ENCODE measurements at regions not wholly inside any gene's neighbourhood (a gene's known extent, or its start where the extent isn't known, plus 50 kb on each side); places are given as distances from the start of the nearest gene placed in this dataset.

GRCh38 chr13:107642831-107643230 is 572.5 kb downstream of the LIG4 start:
- Histone ChIP-seq H3K27me3 (ENCODE audit: control insufficient read depth in 2 of 2, insufficient read depth in 2 of 2, low read length in 2 of 2) (no peaks in the 10 kb centered on the region), H4K20me1 (replicated peaks; ENCODE audit: control insufficient read depth, insufficient read depth, low read length) (no peaks in the 10 kb centered on the region), H3K27ac (ENCODE audit: extremely low read depth, low read depth, low read length) (no peak overlapping the region), H3K9ac (ENCODE audit: insufficient read depth in 1 of 2, low read depth in 2 of 2, low read length in 2 of 2) (no peak overlapping the region), H2AFZ (ENCODE audit: low read depth, low read length) (no peak overlapping the region), H3K36me3 (ENCODE audit: control insufficient read depth, insufficient read depth, low read length) (no peaks in the 10 kb centered on the region), H3K9me1 (ENCODE audit: control insufficient read depth, insufficient read depth, low read length) (no peaks in the 10 kb centered on the region), H3K4me2 (ENCODE audit: insufficient read depth, low read length) (no peak overlapping the region), H3K4me3 (no peak overlapping the region), H3K79me2 (ENCODE audit: control insufficient read depth, insufficient read depth, low read length) (no peaks in the 10 kb centered on the region), H3K4me1 (replicated peaks in 1 of 2; ENCODE audit: control insufficient read depth in 2 of 2, insufficient read depth in 2 of 2, low read length in 2 of 2) (no peaks in the 10 kb centered on the region), H3K9me3 (replicated peaks; ENCODE audit: control insufficient read depth, insufficient read depth, low read depth, low read length) (no peaks in the 10 kb centered on the region)
- WGBS (ENCODE audit: insufficient coverage, low coverage, missing lambda C conversion rate) = 3% methylated on average over 5 of the region's 5 CpGs
- CTCF ChIA-PET (ENCODE audit: low intra/inter-chr PET ratio) = no interaction called here
- POLR2A ChIA-PET = no interaction called here
- FAIRE-seq (no peak), ATAC-seq (no peak), DNase-seq (ENCODE audit: extremely low read depth in 1 of 4, low spot score in 3 of 4) (no peak)
- in situ Hi-C loops (cut with MboI) (no loop called here), intact Hi-C loops (cut with micrococcal nuclease) (no loop called here)
- BruUV-seq (replicated peaks) = no TSS peak
- TF ChIP-seq SREBF2 (CRISPR knock-in tag; IDR thresholded peaks at IDR 0.05) = no peak
- no peak for TF ChIP-seq ZNF561 (CRISPR knock-in tag; conservative IDR thresholded peaks at IDR 0.05)
- TF ChIP-seq, protein P1, sequence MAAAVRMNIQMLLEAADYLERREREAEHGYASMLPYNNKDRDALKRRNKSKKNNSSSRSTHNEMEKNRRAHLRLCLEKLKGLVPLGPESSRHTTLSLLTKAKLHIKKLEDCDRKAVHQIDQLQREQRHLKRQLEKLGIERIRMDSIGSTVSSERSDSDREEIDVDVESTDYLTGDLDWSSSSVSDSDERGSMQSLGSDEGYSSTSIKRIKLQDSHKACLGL (CRISPR knock-in tag; IDR thresholded peaks at IDR 0.05; ENCODE audit: borderline replicate concordance, poor library complexity, severe bottlenecking) = no peak
- TF ChIP-seq ZNF644 (tag; IDR thresholded peaks at IDR 0.05; ENCODE audit: low read depth) = no peak
- no peak for TF ChIP-seq MXI1 (IDR thresholded peaks at IDR 0.05; ENCODE audit: low read depth, low read length)
- no peak for TF ChIP-seq HCFC1 (IDR thresholded peaks at IDR 0.05; ENCODE audit: low read depth, low read length)
- TF ChIP-seq NR2C1 (IDR thresholded peaks at IDR 0.05) = no peak
- TF ChIP-seq NR2C1 (tag; IDR thresholded peaks at IDR 0.05) = no peak
- TF ChIP-seq, protein P2, sequence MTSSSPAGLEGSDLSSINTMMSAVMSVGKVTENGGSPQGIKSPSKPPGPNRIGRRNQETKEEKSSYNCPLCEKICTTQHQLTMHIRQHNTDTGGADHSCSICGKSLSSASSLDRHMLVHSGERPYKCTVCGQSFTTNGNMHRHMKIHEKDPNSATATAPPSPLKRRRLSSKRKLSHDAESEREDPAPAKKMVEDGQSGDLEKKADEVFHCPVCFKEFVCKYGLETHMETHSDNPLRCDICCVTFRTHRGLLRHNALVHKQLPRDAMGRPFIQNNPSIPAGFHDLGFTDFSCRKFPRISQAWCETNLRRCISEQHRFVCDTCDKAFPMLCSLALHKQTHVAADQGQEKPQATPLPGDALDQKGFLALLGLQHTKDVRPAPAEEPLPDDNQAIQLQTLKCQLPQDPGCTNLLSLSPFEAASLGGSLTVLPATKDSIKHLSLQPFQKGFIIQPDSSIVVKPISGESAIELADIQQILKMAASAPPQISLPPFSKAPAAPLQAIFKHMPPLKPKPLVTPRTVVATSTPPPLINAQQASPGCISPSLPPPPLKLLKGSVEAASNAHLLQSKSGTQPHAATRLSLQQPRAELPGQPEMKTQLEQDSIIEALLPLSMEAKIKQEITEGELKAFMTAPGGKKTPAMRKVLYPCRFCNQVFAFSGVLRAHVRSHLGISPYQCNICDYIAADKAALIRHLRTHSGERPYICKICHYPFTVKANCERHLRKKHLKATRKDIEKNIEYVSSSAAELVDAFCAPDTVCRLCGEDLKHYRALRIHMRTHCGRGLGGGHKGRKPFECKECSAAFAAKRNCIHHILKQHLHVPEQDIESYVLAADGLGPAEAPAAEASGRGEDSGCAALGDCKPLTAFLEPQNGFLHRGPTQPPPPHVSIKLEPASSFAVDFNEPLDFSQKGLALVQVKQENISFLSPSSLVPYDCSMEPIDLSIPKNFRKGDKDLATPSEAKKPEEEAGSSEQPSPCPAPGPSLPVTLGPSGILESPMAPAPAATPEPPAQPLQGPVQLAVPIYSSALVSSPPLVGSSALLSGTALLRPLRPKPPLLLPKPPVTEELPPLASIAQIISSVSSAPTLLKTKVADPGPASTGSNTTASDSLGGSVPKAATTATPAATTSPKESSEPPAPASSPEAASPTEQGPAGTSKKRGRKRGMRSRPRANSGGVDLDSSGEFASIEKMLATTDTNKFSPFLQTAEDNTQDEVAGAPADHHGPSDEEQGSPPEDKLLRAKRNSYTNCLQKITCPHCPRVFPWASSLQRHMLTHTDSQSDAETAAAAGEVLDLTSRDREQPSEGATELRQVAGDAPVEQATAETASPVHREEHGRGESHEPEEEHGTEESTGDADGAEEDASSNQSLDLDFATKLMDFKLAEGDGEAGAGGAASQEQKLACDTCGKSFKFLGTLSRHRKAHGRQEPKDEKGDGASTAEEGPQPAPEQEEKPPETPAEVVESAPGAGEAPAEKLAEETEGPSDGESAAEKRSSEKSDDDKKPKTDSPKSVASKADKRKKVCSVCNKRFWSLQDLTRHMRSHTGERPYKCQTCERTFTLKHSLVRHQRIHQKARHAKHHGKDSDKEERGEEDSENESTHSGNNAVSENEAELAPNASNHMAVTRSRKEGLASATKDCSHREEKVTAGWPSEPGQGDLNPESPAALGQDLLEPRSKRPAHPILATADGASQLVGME (CRISPR knock-in tag; IDR thresholded peaks at IDR 0.05) = no peak
- TF ChIP-seq DIDO1 (tag; IDR thresholded peaks at IDR 0.05; ENCODE audit: low read depth) = no peak
- TF ChIP-seq, protein P3, sequence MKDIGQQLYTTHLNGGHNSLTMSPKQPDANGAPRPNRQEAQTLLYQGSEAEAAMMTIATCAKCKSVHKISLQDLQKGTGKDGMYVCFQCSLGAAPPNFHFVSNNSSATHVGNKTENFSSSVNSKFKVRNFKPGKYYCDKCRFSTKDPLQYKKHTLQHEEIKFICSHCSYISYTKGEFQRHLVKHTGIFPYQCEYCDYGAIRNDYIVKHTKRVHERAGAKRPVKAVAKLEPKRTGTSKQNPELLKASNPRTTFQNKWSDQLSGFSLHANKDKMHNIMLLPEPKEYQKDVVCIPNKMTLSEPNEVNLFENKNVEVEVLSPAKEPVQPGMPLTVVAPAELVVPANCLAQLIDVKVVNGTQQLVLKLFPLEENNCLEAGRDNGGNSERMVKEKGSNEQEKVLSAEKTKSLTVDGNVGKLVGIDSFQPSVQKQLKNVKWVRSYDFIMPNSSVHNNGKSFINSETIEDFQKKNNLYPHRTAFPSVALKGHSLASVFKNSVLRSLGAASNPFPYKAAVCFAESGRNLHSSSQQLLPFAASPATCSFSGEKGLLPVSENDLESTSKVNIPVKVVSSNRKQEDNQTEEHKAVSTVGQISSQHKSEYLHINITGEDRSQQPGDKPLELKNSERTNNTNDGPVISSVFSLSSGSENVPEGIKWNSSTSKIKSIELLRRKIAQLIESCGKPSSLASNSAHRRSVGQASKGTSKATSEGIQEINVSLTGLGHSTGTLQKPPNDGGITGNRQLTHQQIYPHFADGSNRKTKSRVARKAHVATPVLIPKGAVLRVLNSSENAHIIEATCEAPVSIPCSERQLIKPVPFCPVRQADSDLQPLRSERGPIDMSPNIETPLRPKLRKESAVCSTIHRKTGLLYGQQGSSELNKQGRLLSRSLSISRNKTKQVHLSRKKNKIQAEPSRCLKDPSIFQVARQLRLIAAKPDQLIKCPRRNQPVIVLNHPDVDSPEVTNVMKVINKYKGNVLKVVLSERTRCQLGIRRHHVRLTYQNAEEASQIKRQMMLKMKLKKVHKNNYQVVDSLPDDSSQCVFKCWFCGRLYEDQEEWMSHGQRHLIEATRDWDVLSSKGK (CRISPR knock-in tag; IDR thresholded peaks at IDR 0.05) = no peak
- no peak for TF ChIP-seq HBP1 (CRISPR knock-in tag; IDR thresholded peaks at IDR 0.05)
- TF ChIP-seq XRCC5 (IDR thresholded peaks at IDR 0.05; ENCODE audit: low read depth, low read length) = no peak

All from K562 (cell line).